GM21526 (cell line): ENCODE measurements at regions not wholly inside any gene's neighbourhood (a gene's known extent, or its start where the extent isn't known, plus 50 kb on each side); places are given as distances from the start of the nearest gene placed in this dataset.
A peak's percentile ranks its signal among the peaks of the same experiment; 100 is the strongest.

ENCODE experiments used
- ATAC-seq: cut with Tn5 transposase; IDR thresholded peaks from one replicate; pipeline ENCODE4 v1.9.1; 2021; ENCODE audit warnings: moderate library complexity; ENCODE audit not compliant: unreplicated experiment, low FRiP score

- ATAC-seq: no peak
Measured at GRCh38 chr2:155357172-155357571, 658.7 kb downstream of the KCNJ3 start.

DNA sequence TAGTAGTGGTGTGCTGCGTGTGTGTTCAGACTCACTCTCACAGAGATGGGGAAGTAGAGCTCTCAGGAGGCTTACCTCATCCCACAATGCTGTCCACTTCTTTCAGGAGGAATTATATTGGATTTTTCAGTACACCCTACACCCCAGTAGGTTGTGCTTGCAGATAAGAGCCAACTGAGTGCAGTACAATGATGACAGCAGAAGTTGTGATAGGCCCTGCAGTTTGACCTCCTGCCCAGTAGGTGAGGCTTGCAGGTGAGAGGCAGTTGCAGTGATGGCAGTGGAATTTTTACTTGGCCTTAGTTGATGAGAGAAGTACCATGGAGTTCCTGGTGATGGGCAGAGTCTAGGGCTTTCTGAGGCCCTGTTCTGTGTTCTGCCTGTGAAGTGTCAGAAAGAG lies 657.8 kb downstream of the KCNJ3 start:
- ATAC-seq: no peak

DNA sequence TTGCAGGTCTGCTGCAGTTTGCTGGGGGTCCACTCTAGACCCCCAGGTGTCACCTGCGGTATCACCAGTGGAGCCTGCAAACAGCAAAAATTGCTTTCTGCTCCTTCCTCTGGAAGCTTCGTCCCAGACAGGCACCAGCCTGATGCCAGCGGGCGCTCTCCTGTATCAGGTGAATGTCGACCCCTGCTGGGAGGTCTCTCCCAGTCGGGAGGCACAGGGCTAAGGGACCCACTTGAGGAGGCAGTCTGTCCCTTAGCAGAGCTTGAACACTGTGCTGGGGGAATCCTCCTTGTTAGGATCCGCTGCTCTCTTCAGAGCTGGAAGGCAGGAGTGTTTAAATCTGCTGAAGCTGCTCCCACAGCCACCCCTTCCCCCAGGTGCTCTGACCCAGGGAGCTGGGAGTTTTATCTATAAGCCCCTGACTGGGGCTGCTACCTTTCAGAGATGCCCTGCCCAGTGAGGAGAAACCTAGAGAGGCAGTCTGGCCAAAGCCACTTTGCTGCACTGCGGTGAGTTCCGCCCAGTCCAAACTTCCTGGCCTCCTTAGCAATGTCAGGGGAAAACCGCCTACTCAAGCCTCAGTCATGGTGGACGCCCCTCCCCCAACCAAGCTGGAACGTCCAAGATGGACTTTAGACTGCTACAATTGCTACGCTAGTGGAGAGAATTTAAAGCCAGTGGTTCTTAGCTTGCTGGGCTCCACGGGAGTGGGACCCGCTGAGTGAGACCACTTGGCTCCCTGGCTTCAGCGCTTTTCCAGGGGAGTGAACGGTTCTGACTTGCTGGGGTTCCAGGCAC lies 652.5 kb downstream of the KCNJ3 start:
- ATAC-seq: no peak

GRCh38 chr2:155332016-155332415 lies 633.5 kb downstream of the KCNJ3 start:
- no peak for ATAC-seq

GRCh38 chr2:155320236-155320635 lies 621.7 kb downstream of the KCNJ3 start:
- ATAC-seq: no peak

- ATAC-seq: no peak
Measured at GRCh38 chr2:155318710-155319109, 620.2 kb downstream of the KCNJ3 start.

DNA sequence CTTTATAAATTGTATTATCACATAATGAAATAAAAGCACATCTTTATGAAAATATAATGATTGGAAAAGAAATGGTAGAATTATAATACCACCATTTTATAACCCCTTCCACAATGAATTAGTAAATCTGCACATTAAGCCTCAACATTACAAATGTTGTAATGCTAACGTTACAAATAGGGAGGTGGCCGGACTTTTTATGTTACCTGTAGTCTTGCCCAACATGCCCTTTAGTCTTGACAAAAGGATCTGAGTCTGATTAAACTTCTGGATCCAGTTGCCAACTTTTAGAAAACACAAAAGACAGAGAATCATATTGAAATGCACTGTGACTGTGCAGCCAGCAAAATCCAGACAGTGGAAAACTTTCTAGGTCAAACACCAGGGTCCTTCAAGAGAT lies 617.3 kb downstream of the KCNJ3 start:
- ATAC-seq: no peak

DNA sequence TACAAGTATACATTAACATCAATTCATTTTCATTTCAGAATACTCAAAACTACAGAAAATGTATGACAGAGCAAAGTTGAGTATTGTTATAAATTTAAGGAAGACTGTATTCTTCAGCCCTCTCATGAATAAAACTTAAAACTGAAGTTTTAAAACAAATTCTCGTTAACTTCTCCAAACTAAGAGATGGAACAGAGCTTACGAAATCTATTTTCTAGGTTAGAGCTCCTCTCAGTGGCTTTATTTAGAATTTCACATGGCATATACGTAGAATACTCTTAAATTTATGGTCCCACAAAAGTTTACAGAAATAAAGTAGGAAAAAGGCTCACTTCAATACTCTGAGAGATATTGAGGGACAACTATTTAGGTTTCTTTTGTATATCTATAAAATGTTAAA lies 612.1 kb downstream of the KCNJ3 start:
- ATAC-seq: peak; percentile 66

- no peak for ATAC-seq
Measured at GRCh38 chr2:155309483-155309882, 611.0 kb downstream of the KCNJ3 start.

- ATAC-seq: no peak
Measured at GRCh38 chr2:155308367-155309009, 610.0 kb downstream of the KCNJ3 start.

GRCh38 chr2:155301221-155301620 lies 602.7 kb downstream of the KCNJ3 start:
- no peak for ATAC-seq

- ATAC-seq: no peak
Measured at GRCh38 chr2:155298001-155298400, 599.5 kb downstream of the KCNJ3 start.

GRCh38 chr2:155294358-155294757 lies 595.9 kb downstream of the KCNJ3 start:
- no peak for ATAC-seq

GRCh38 chr2:155281907-155282306 lies 583.4 kb downstream of the KCNJ3 start:
- no peak for ATAC-seq

GRCh38 chr2:155273323-155273722 lies 574.8 kb downstream of the KCNJ3 start:
- ATAC-seq: no peak

GRCh38 chr2:155266583-155266982 lies 568.1 kb downstream of the KCNJ3 start:
- ATAC-seq: no peak

- ATAC-seq: no peak
Measured at GRCh38 chr2:155266109-155266508, 567.6 kb downstream of the KCNJ3 start.

DNA sequence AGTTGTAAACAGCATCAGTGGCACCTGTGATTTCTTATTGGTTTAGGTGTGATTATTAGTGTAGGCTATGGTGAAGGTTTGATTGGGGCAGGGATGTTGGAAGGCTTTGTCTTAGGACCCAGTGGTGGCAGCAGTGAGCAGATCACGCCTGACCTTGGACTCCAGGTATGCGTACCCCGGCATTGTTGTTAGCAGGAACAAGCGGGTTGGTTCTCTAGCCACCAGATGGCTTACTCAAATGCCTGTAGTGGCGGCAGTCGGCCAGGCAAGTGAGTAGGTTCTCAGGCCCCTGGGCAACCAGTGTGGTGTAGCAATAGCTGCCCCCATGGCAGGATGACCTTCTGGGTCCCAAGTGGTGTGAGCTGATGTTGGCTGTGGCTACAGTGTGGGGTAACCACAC lies 558.3 kb downstream of the KCNJ3 start:
- ATAC-seq: no peak

DNA sequence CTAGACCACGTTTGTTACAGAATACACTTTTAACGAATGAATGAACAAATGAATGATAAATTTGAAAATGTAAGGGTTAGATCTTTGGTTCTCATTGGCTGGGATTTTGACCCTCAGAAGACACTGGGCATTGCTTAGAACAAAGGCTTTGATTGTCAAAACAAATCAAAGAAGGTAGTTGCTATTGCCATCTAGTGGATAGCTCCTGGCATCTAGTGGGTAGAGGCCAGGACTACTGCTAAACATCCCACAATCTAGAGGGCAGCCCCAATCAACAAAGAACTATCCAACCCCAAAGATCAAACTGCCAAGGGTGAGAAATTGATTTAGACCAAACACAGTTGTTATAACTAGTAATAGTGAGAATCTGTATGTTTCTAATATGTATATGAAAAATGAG lies 552.3 kb downstream of the KCNJ3 start:
- peak; percentile 90 for ATAC-seq

DNA sequence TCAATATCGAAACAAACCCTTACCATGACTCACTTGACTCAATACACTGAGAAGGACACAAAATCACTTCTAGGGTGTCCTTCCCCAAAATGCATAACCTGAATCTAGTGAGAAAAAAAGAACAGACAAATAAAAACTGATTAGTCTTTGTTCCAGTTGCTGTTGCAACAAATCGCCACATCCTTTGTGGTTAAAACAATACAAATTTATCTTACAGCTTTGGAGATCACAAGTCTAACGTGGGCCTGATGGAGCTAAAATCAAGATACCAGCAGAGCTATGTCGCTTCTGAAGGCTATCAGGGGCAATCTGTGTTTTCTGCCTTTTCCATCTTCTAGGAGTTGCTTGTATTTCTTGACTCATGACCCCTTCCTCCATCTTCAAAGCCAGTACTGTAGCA lies 541.7 kb downstream of the KCNJ3 start:
- no peak for ATAC-seq

DNA sequence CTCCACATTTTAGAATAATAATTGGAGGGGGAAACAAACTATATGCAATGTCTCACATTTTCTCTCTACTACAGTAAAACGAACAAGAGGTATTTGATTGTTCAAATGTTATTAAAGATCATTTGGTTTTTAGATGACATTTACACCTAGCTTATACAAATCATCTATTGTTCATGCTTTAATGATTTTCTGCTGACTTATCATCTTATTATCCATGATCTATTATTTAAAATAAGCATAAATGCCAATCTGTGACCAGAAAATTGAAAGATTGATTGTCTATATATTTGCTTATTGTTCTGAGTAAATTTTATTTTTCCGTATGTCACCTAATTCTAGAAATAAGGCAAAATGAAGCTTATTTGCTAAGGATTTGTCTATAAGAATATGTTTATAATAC lies 537.2 kb downstream of the KCNJ3 start:
- no peak for ATAC-seq

DNA sequence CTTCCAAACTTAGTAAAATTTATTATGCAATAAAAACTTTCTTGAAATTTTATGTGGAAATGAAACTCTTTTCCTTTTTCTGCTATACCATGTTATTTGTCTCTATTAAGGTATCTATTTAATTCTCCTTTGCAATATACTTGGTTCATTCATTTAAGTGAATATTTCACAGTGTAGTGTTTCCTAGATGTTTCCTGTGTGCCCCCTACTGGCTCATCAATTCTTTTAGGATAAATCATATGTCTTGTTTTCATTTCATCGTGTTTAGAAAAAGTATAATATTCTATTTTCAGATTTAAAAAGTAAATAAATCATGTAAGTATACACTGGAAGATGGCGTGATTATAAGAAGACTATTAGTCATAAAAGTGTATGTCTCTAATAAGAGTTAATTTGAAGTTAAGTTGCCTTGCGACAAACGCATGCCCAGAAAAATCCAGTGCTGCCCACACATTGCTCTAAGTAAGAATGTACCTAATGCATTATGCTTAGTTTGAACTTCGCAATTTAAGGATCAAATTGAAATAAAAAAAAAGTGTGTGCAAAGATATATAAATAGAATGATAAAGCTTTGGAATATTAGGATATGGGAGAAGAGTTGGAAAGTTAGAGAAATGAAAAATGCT lies 525.4 kb downstream of the KCNJ3 start:
- ATAC-seq: peak; percentile 62
